Endothelial cell of umbilical vein (primary cell): ENCODE measurements at regions not wholly inside any gene's neighbourhood (a gene's known extent, or its start where the extent isn't known, plus 50 kb on each side); places are given as distances from the start of the nearest gene placed in this dataset.

Source experiments
- CTCF ChIP-seq, 2 donors: IDR thresholded peaks; 1 replicate in 1 of 2; 2 replicates in 1 of 2; pipeline ENCODE4 v1.5.1; 2011; ENCODE audit warnings: low read length in 2 of 2, mild to moderate bottlenecking in 2 of 2, moderate library complexity in 2 of 2, control low read depth in 1 of 2, inconsistent platforms in 1 of 2, low read depth in 1 of 2; ENCODE audit not compliant: insufficient read depth in 1 of 2; ENCODE audit errors: extremely low read depth in 1 of 2
- POLR2A ChIP-seq: IDR thresholded peaks from 2 replicates; pipeline ENCODE4 v1.6.1; 2012; ENCODE audit warnings: low read depth, mild to moderate bottlenecking, control low read depth, low read length

GRCh38 chr1:172813330-172813729, 154.4 kb downstream of the FASLG start:
- TF ChIP-seq CTCF (IDR thresholded peaks at IDR 0.05; ENCODE audit: extremely low read depth in 1 of 2, insufficient read depth in 1 of 2, low read depth in 1 of 2, low read length in 2 of 2) (no peak), POLR2A (no peak)
